H1 (cell line): ENCODE measurements at regions not wholly inside any gene's neighbourhood (a gene's known extent, or its start where the extent isn't known, plus 50 kb on each side); places are given as distances from the start of the nearest gene placed in this dataset.

Experiments
- CTCF ChIA-PET: fragments of 300-600 bp; sonication (Branson Sonifier 250); formaldehyde crosslinking; loops from one replicate; lab custom pipeline; 2021; ENCODE audit not compliant: partially characterized antibody; lab: Charles Lee
- POLR2A ChIA-PET: fragments of 300-600 bp; sonication (Branson Sonifier 250); formaldehyde crosslinking; loops from one replicate; lab custom pipeline; 2021; ENCODE audit warnings: inconsistent platforms; ENCODE audit not compliant: partially characterized antibody; lab: Charles Lee
- DNase-seq, 2 experiments: peaks; one replicate each; pipeline versions ENCODE4 v3.0.0 to v3.0.0-alpha.2; 2010 to 2022; ENCODE audit warnings: low spot score in 2 of 2, low read depth in 1 of 2, mixed read lengths in 1 of 2
- FAIRE-seq: peaks from 2 replicates; lab custom pipeline; 2011; peaks lifted over from hg19 to GRCh38; lab: Jason Lieb, UNC
- H2AFZ ChIP-seq: 2 replicates; pipeline ENCODE4 v1.8.1; 2012; ENCODE audit warnings: low read length, inconsistent platforms
- H2AK5ac ChIP-seq: 2 replicates; pipeline ENCODE4 v1.6.1; 2013; ENCODE audit warnings: low read depth, low read length
- H2BK120ac ChIP-seq: replicated peaks from 2 replicates; pipeline ENCODE3; 2013; ENCODE audit warnings: low read depth, low read length, inconsistent platforms
- H2BK12ac ChIP-seq: 2 replicates; pipeline ENCODE4 v1.6.1; 2013; ENCODE audit warnings: low read depth, low read length
- H2BK15ac ChIP-seq: 2 replicates; pipeline ENCODE4 v1.6.1; 2013; ENCODE audit warnings: low read length
- H2BK20ac ChIP-seq: 2 replicates; pipeline ENCODE4 v1.6.1; 2013; ENCODE audit warnings: low read length
- H2BK5ac ChIP-seq: 2 replicates; pipeline ENCODE4 v1.6.1; 2013; ENCODE audit warnings: low read depth, low read length
- H3K14ac ChIP-seq: 2 replicates; pipeline ENCODE4 v1.6.1; 2013; ENCODE audit warnings: inconsistent platforms; ENCODE audit not compliant: insufficient read length
- H3K18ac ChIP-seq: 2 replicates; pipeline ENCODE4 v1.6.1; 2013; ENCODE audit warnings: low read length; ENCODE audit errors: extremely low read depth
- H3K23ac ChIP-seq: 2 replicates; pipeline ENCODE4 v1.6.1; 2013; ENCODE audit warnings: inconsistent platforms; ENCODE audit not compliant: insufficient read length
- H3K23me2 ChIP-seq: 2 replicates; pipeline ENCODE4 v1.6.1; 2013; ENCODE audit warnings: low read depth, low read length
- H3K27ac ChIP-seq: 2 replicates; pipeline ENCODE4 v1.6.1; 2011; ENCODE audit warnings: low read depth, low read length, inconsistent platforms
- H3K27me3 ChIP-seq, 4 experiments: replicated peaks in 1 of 4; 1 replicate in 1 of 4; 2 replicates in 3 of 4; pipeline versions ENCODE4 v1.6.1 to v1.8.1; 2011 to 2013; ENCODE audit warnings: low read length in 3 of 4, mild to moderate bottlenecking in 3 of 4, inconsistent platforms in 2 of 4, mixed read lengths in 2 of 4, moderate library complexity in 1 of 4; ENCODE audit not compliant: control insufficient read depth in 3 of 4, insufficient read depth in 3 of 4; ENCODE audit errors: extremely low read depth in 1 of 4
- H3K36me3 ChIP-seq, 4 experiments: 2 replicates each; pipeline versions ENCODE4 v1.6.1 to v1.8.1; 2011 to 2013; ENCODE audit warnings: mild to moderate bottlenecking in 4 of 4, low read length in 3 of 4, moderate library complexity in 2 of 4, control low read depth in 1 of 4, inconsistent platforms in 1 of 4; ENCODE audit not compliant: insufficient read depth in 4 of 4, control insufficient read depth in 2 of 4
- H3K4ac ChIP-seq: replicated peaks from 2 replicates; pipeline ENCODE3; 2013; ENCODE audit warnings: low read length, low read depth, mixed read lengths, inconsistent platforms; ENCODE audit not compliant: insufficient read length
- H3K4me1 ChIP-seq, 4 experiments: replicated peaks in 1 of 4; 1 replicate in 1 of 4; 2 replicates in 3 of 4; pipeline versions ENCODE4 v1.6.1 to v1.8.1; 2011 to 2013; ENCODE audit warnings: low read length in 3 of 4, inconsistent platforms in 2 of 4, mixed read lengths in 1 of 4; ENCODE audit not compliant: insufficient read depth in 4 of 4, control insufficient read depth in 3 of 4
- H3K4me2 ChIP-seq, 2 experiments: 2 replicates each; pipeline versions ENCODE4 v1.6.1 to v1.8.1; 2011 to 2013; ENCODE audit warnings: low read depth in 2 of 2, low read length in 2 of 2, control low read depth in 1 of 2, inconsistent platforms in 1 of 2, mild to moderate bottlenecking in 1 of 2; ENCODE audit not compliant: insufficient read depth in 1 of 2
- H3K4me3 ChIP-seq, 4 experiments: fragments of 200-600, 300-600 bp in 1 of 4; sonication (generic), shearing (Covaris generic), sonication (Bioruptor Twin) in 1 of 4; 2 replicates each; pipeline versions ENCODE4 v1.5.1 to v1.8.1; 2011 to 2016; ENCODE audit warnings: low read length in 4 of 4, low read depth in 3 of 4, control low read depth in 2 of 4, inconsistent platforms in 2 of 4, mild to moderate bottlenecking in 2 of 4, mixed read lengths in 1 of 4, moderate library complexity in 1 of 4; ENCODE audit not compliant: insufficient read depth in 2 of 4; ENCODE audit errors: extremely low read depth in 1 of 4
- H3K56ac ChIP-seq: replicated peaks from 2 replicates; pipeline ENCODE3; 2013; ENCODE audit warnings: low read depth, mild to moderate bottlenecking, mixed read lengths, low read length, inconsistent platforms; ENCODE audit not compliant: insufficient read length
- H3K79me1 ChIP-seq: 2 replicates; pipeline ENCODE4 v1.6.1; 2013; ENCODE audit warnings: low read depth, low read length, control low read depth
- H3K79me2 ChIP-seq, 2 experiments: 2 replicates each; pipeline versions ENCODE4 v1.6.1 to v1.8.1; 2012 to 2013; ENCODE audit warnings: low read length in 2 of 2, mild to moderate bottlenecking in 2 of 2, inconsistent platforms in 1 of 2; ENCODE audit not compliant: insufficient read depth in 2 of 2, control insufficient read depth in 1 of 2
- H3K9ac ChIP-seq, 4 experiments: replicated peaks in 1 of 4; 1 replicate in 1 of 4; 2 replicates in 3 of 4; pipeline versions ENCODE4 v1.6.1 to v1.8.1; 2011 to 2013; ENCODE audit warnings: low read depth in 3 of 4, low read length in 3 of 4, control low read depth in 2 of 4, mild to moderate bottlenecking in 2 of 4, moderate library complexity in 2 of 4, inconsistent platforms in 1 of 4; ENCODE audit errors: extremely low read depth in 1 of 4
- H3K9me3 ChIP-seq, 2 experiments: 2 replicates each; pipeline versions ENCODE4 v1.6.1 to v1.8.1; 2012 to 2013; ENCODE audit warnings: mild to moderate bottlenecking in 2 of 2, moderate library complexity in 2 of 2, control low read depth in 1 of 2, inconsistent platforms in 1 of 2, low read depth in 1 of 2, low read length in 1 of 2, mixed read lengths in 1 of 2; ENCODE audit not compliant: insufficient read depth in 2 of 2
- H4K20me1 ChIP-seq, 2 experiments: replicated peaks in 1 of 2; 2 replicates each; pipeline versions ENCODE3 to v1.8.1; 2011 to 2013; ENCODE audit warnings: inconsistent platforms in 2 of 2, low read length in 2 of 2, mild to moderate bottlenecking in 1 of 2; ENCODE audit not compliant: insufficient read depth in 2 of 2, control insufficient read depth in 1 of 2
- H4K5ac ChIP-seq: 2 replicates; pipeline ENCODE4 v1.6.1; 2013; ENCODE audit warnings: low read length, low read depth, mixed read lengths, inconsistent platforms; ENCODE audit not compliant: insufficient read length
- H4K8ac ChIP-seq: 2 replicates; pipeline ENCODE4 v1.8.0; 2013; ENCODE audit warnings: mild to moderate bottlenecking, moderate library complexity, low read length, inconsistent platforms; ENCODE audit not compliant: insufficient read depth; ENCODE audit errors: extremely low read depth
- H4K91ac ChIP-seq: replicated peaks from 2 replicates; pipeline ENCODE3; 2013; ENCODE audit warnings: low read length, mixed read lengths, inconsistent platforms; ENCODE audit not compliant: insufficient read length
- ATF3 ChIP-seq: IDR thresholded peaks from 2 replicates; pipeline ENCODE4 v1.6.1; 2011; ENCODE audit warnings: low read depth, mild to moderate bottlenecking, low read length; ENCODE audit not compliant: insufficient read depth
- BACH1 ChIP-seq: IDR thresholded peaks from 2 replicates; pipeline ENCODE4 v1.6.1; 2012; ENCODE audit warnings: low read length, improper control_type of control experiment
- BCL11A ChIP-seq, 2 experiments: IDR thresholded peaks; one replicate each; pipeline ENCODE4 v1.6.1; 2011; ENCODE audit warnings: low read depth in 2 of 2, low read length in 2 of 2, mild to moderate bottlenecking in 2 of 2
- CHD2 ChIP-seq: IDR thresholded peaks from 2 replicates; pipeline ENCODE4 v1.6.1; 2012; ENCODE audit warnings: low read length, improper control_type of control experiment
- EP300 ChIP-seq, 2 experiments: IDR thresholded peaks; 1 replicate in 1 of 2; 2 replicates in 1 of 2; pipeline ENCODE4 v1.6.1; 2011 to 2012; ENCODE audit warnings: low read depth in 2 of 2, low read length in 2 of 2, mild to moderate bottlenecking in 2 of 2, borderline replicate concordance in 1 of 2, inconsistent platforms in 1 of 2, moderate library complexity in 1 of 2
- FOSL1 ChIP-seq: IDR thresholded peaks from 2 replicates; pipeline ENCODE4 v1.6.1; 2011; ENCODE audit warnings: mild to moderate bottlenecking, low read depth, low read length, moderate library complexity; ENCODE audit not compliant: insufficient read depth
- GTF2F1 ChIP-seq: IDR thresholded peaks from 2 replicates; pipeline ENCODE4 v1.6.1; 2012; ENCODE audit warnings: low read depth, low read length, improper control_type of control experiment, borderline replicate concordance
- HDAC2 ChIP-seq, 2 experiments: fragments of 300-600 bp in 1 of 2; sonication (generic) in 1 of 2; IDR thresholded peaks; 2 replicates each; pipeline ENCODE4 v1.6.1; 2011 to 2012; ENCODE audit warnings: low read depth in 2 of 2, low read length in 2 of 2, mild to moderate bottlenecking in 2 of 2, moderate library complexity in 2 of 2, borderline replicate concordance in 1 of 2, inconsistent platforms in 1 of 2
- HDAC6 ChIP-seq: IDR thresholded peaks from one replicate; pipeline ENCODE4 v1.7.1; 2012; ENCODE audit warnings: low read depth, mild to moderate bottlenecking, inconsistent platforms, low read length, moderate library complexity
- KDM1A ChIP-seq: fragments of 200-600, 300-600 bp; sonication (generic); IDR thresholded peaks from 2 replicates; pipeline ENCODE4 v1.7.1; 2016; ENCODE audit warnings: mild to moderate bottlenecking, low read length, borderline replicate concordance
- SIX5 ChIP-seq: IDR thresholded peaks from 2 replicates; pipeline ENCODE4 v1.6.1; 2011; ENCODE audit warnings: mild to moderate bottlenecking, low read depth, low read length
- SP4 ChIP-seq: IDR thresholded peaks from 2 replicates; pipeline ENCODE4 v1.6.1; 2012; ENCODE audit warnings: low read length, inconsistent platforms
- YY1 ChIP-seq: IDR thresholded peaks from 2 replicates; pipeline ENCODE4 v1.6.1; 2011; ENCODE audit warnings: low read depth, mild to moderate bottlenecking, low read length
- ZNF274 ChIP-seq: IDR thresholded peaks from 2 replicates; pipeline ENCODE4 v1.7.0; 2012; ENCODE audit warnings: low read length, borderline replicate concordance; ENCODE audit errors: extremely low read depth
- WGBS, 2 experiments: shearing (Covaris generic) in 1 of 2; methylation state at CpG; one replicate each; pipeline versions ENCODE4 v1.1.6 to v1.1.7; 2013 to 2015; ENCODE audit warnings: low lambda C conversion rate in 2 of 2, mixed read lengths in 2 of 2, inconsistent platforms in 1 of 2, low coverage in 1 of 2, missing lambda C conversion rate in 1 of 2; ENCODE audit not compliant: insufficient replicate concordance in 2 of 2, insufficient coverage in 1 of 2, insufficient read length in 1 of 2; ENCODE audit errors: extremely low coverage in 1 of 2, missing lambda C conversion rate in 1 of 2; 5-methylcytosine and 5-hydroxymethylcytosine counted together

GRCh38 chr14:71365361-71365760 is 458.1 kb downstream of the PCNX1 start:
- Histone ChIP-seq H3K23ac (no peak overlapping the region), H2BK5ac (no peak overlapping the region), H2BK12ac (no peak overlapping the region), H2AFZ (no peak overlapping the region), H3K4me3 (no peak overlapping the region), H3K4ac (no peak overlapping the region), H3K36me3 (no peaks in the 10 kb centered on the region), H3K27ac (no peak overlapping the region), H3K18ac (no peak overlapping the region), H4K91ac (no peak overlapping the region), H2AK5ac (no peak overlapping the region), H4K20me1 (no peaks in the 10 kb centered on the region), H3K79me2 (peaks cover 0 to 65% of the 10 kb centered on the region in 2 experiments; a peak in 3 of 4 replicates), H2BK120ac (no peak overlapping the region), H3K79me1 (no peaks in the 10 kb centered on the region), H2BK15ac (no peak overlapping the region), H3K14ac (no peak overlapping the region), H3K4me1 (peaks cover 0 to 6% (median 3%) of the 10 kb centered on the region in 4 experiments; a peak in 5 of 7 replicates), H3K9me3 (no peaks in the 10 kb centered on the region), H3K23me2 (no peaks in the 10 kb centered on the region), H3K27me3 (no peaks in the 10 kb centered on the region), H3K56ac (no peak overlapping the region), H3K9ac (no peak overlapping the region), H4K8ac (no peak overlapping the region), H4K5ac (no peak overlapping the region), H2BK20ac (no peak overlapping the region), H3K4me2 (no peak overlapping the region)
- POLR2A ChIA-PET = interaction anchor here (1.1 kb wide), 1 partner anchor 283 kb away, joined by 5 read pairs; no protein-coding TSS in a partner anchor
- no peak for FAIRE-seq
- 91% methylated on average over 4 of the region's 4 CpGs; no CpG with 5 or more reads in 1 of the 2 experiments for whole genome bisulfite sequencing, 2 experiments
- DNase-seq = no peak
- CTCF ChIA-PET = interaction anchor here (0.6 kb wide), 1 partner anchor 10 kb away, joined by 3 read pairs; no protein-coding TSS in a partner anchor
- TF ChIP-seq YY1 (no peak), FOSL1 (no peak), SIX5 (no peak), HDAC2 (IDR thresholded peaks at IDR 0.05; ENCODE audit: borderline replicate concordance in 1 of 2, low read depth in 2 of 2, low read length in 2 of 2) (no peak), BCL11A (IDR thresholded peaks at IDR 0.05; ENCODE audit: low read depth in 2 of 2, low read length in 2 of 2) (no peak), GTF2F1 (no peak), ATF3 (no peak), BACH1 (no peak), EP300 (IDR thresholded peaks at IDR 0.05; ENCODE audit: borderline replicate concordance in 1 of 2, low read depth in 2 of 2, low read length in 2 of 2) (no peak), SP4 (no peak), ZNF274 (no peak), CHD2 (no peak), KDM1A (no peak), HDAC6 (no peak)
